Choroid plexus epithelial cell (primary cell): ENCODE measurements at regions not wholly inside any gene's neighbourhood (a gene's known extent, or its start where the extent isn't known, plus 50 kb on each side); places are given as distances from the start of the nearest gene placed in this dataset.

Experiments used
- DNase-seq: peaks from one replicate; pipeline ENCODE4 v3.0.0-alpha.2; 2010; ENCODE audit warnings: low read depth
- H3K4me3 ChIP-seq: 2 replicates; pipeline ENCODE4 v1.5.1; 2011; ENCODE audit warnings: low read depth, mild to moderate bottlenecking, control low read depth, low read length, moderate library complexity
- CTCF ChIP-seq: conservative IDR thresholded peaks from 2 replicates; pipeline ENCODE4 v1.5.1; 2011; ENCODE audit warnings: low read depth, mild to moderate bottlenecking, control low read depth, inconsistent platforms, low read length, moderate library complexity

- no peak for DNase-seq
- no peak overlapping the region for H3K4me3 ChIP-seq
- no peak for TF ChIP-seq CTCF
Observed at GRCh38 chr13:75042807-75043206, 439.2 kb downstream of the TBC1D4 start.

GRCh38 chr13:75038393-75039113, 443.4 kb downstream of the TBC1D4 start:
- H3K4me3 ChIP-seq: no peak overlapping the region
- DNase-seq: no peak
- TF ChIP-seq CTCF: no peak

GRCh38 chr13:75025956-75026355, 456.0 kb downstream of the TBC1D4 start:
- no peak overlapping the region for H3K4me3 ChIP-seq
- peak; percentile 24 for DNase-seq
- no peak for TF ChIP-seq CTCF

GRCh38 chr13:75024602-75025001, 457.4 kb downstream of the TBC1D4 start:
- DNase-seq: no peak
- no peak overlapping the region for H3K4me3 ChIP-seq
- no peak for TF ChIP-seq CTCF

- H3K4me3 ChIP-seq: no peak overlapping the region
- DNase-seq: no peak
- TF ChIP-seq CTCF: no peak
Observed at GRCh38 chr13:75023609-75024008, 458.4 kb downstream of the TBC1D4 start.

GRCh38 chr13:75021151-75021550, 460.8 kb downstream of the TBC1D4 start:
- no peak for TF ChIP-seq CTCF
- DNase-seq: no peak
- no peak overlapping the region for H3K4me3 ChIP-seq

GRCh38 chr13:75016225-75016624, 465.7 kb downstream of the TBC1D4 start:
- no peak for TF ChIP-seq CTCF
- DNase-seq: no peak

More at GRCh38 chr13:75016225-75016624, 465.7 kb downstream of the TBC1D4 start:
- H3K4me3 ChIP-seq: no peak overlapping the region
